ENCODE measurements at regions not wholly inside any gene's neighbourhood (a gene's known extent, or its start where the extent isn't known, plus 50 kb on each side); places are given as distances from the start of the nearest gene placed in this dataset.

- FAIRE-seq, result no peak
- no peak overlapping the region for H4K5ac ChIP-seq (ENCODE audit: insufficient read length, low read depth, low read length)
- H4K91ac ChIP-seq (replicated peaks; ENCODE audit: insufficient read length, low read length), result no peak overlapping the region
- peaks cover 0 to 11% (median 9%) of the 10 kb centered on the region in 4 experiments; a peak in 5 of 7 replicates for H3K4me1 ChIP-seq (replicated peaks in 1 of 4; ENCODE audit: control insufficient read depth in 3 of 4, insufficient read depth in 4 of 4, low read length in 3 of 4)
- DNase-seq (ENCODE audit: low read depth in 1 of 2, low spot score in 2 of 2), result no peak
- no peak overlapping the region for H2BK20ac ChIP-seq (ENCODE audit: low read length)
- H4K8ac ChIP-seq (ENCODE audit: extremely low read depth, insufficient read depth, low read length), result no peak overlapping the region
- H3K23me2 ChIP-seq (ENCODE audit: low read depth, low read length), result no peaks in the 10 kb centered on the region
- no peak overlapping the region for H2BK15ac ChIP-seq (ENCODE audit: low read length)
- no peaks in the 10 kb centered on the region for H4K20me1 ChIP-seq (replicated peaks in 1 of 2; ENCODE audit: control insufficient read depth in 1 of 2, insufficient read depth in 2 of 2, low read length in 2 of 2)
- POLR2A ChIA-PET (ENCODE audit: partially characterized antibody), result no interaction called here
- H3K4me2 ChIP-seq (ENCODE audit: insufficient read depth in 1 of 2, low read depth in 2 of 2, low read length in 2 of 2), result no peak overlapping the region
- H3K27ac ChIP-seq (ENCODE audit: low read depth, low read length), result no peak overlapping the region
- H3K4me3 ChIP-seq (ENCODE audit: extremely low read depth in 1 of 4, insufficient read depth in 2 of 4, low read depth in 3 of 4, low read length in 4 of 4), result no peak overlapping the region
- H2BK12ac ChIP-seq (ENCODE audit: low read depth, low read length), result no peak overlapping the region
- H2BK5ac ChIP-seq (ENCODE audit: low read depth, low read length), result no peak overlapping the region
- H3K9ac ChIP-seq (replicated peaks in 1 of 4; ENCODE audit: extremely low read depth in 1 of 4, low read depth in 3 of 4, low read length in 3 of 4), result no peak overlapping the region
- H3K27me3 ChIP-seq (replicated peaks in 1 of 4; ENCODE audit: control insufficient read depth in 3 of 4, extremely low read depth in 1 of 4, insufficient read depth in 3 of 4, low read length in 3 of 4), result no peaks in the 10 kb centered on the region
- no peak overlapping the region for H3K14ac ChIP-seq (ENCODE audit: insufficient read length)
- 69% methylated on average over 6 of the region's 6 CpGs; no CpG with 5 or more reads in 1 of the 2 experiments for WGBS, 2 experiments (ENCODE audit: extremely low coverage in 1 of 2, insufficient coverage in 1 of 2, insufficient read length in 1 of 2, insufficient replicate concordance in 2 of 2, low coverage in 1 of 2, low lambda C conversion rate in 2 of 2, missing lambda C conversion rate in 1 of 2)
- H3K79me2 ChIP-seq (ENCODE audit: control insufficient read depth in 1 of 2, insufficient read depth in 2 of 2, low read length in 2 of 2), result no peaks in the 10 kb centered on the region
- H3K23ac ChIP-seq (ENCODE audit: insufficient read length), result no peak overlapping the region
- no peak overlapping the region for H2BK120ac ChIP-seq (replicated peaks; ENCODE audit: low read depth, low read length)
- no peaks in the 10 kb centered on the region; the same call in 1 of the 2 replicates for H3K79me1 ChIP-seq (ENCODE audit: low read depth, low read length)
- peaks cover 0 to 4% of the 10 kb centered on the region in 2 experiments; a peak in 2 of 4 replicates for H3K9me3 ChIP-seq (ENCODE audit: insufficient read depth in 2 of 2, low read depth in 1 of 2, low read length in 1 of 2)
- CTCF ChIA-PET (ENCODE audit: partially characterized antibody), result interaction anchor here (0.9 to 1.0 kb wide), 3 partner anchors 35 to 189 kb away, joined by 3 to 4 read pairs (median 3); no protein-coding TSS in a partner anchor
- H3K18ac ChIP-seq (ENCODE audit: extremely low read depth, low read length), result no peak overlapping the region
- H2AFZ ChIP-seq (ENCODE audit: low read length), result no peak overlapping the region
- H2AK5ac ChIP-seq (ENCODE audit: low read depth, low read length), result no peak overlapping the region
- H3K4ac ChIP-seq (replicated peaks; ENCODE audit: insufficient read length, low read depth, low read length), result no peak overlapping the region
- H3K56ac ChIP-seq (replicated peaks; ENCODE audit: insufficient read length, low read depth, low read length), result no peak overlapping the region
- H3K36me3 ChIP-seq (ENCODE audit: control insufficient read depth in 2 of 4, insufficient read depth in 4 of 4, low read length in 3 of 4), result no peaks in the 10 kb centered on the region
- no peak for TF ChIP-seq SAP30 (IDR thresholded peaks at IDR 0.05; ENCODE audit: insufficient read depth, insufficient replicate concordance, low read length)
- TF ChIP-seq ASH2L (IDR thresholded peaks at IDR 0.05; ENCODE audit: low read length), result no peak
- TF ChIP-seq CTCF (IDR thresholded peaks at IDR 0.05; ENCODE audit: control extremely low read depth in 1 of 3, insufficient read depth in 1 of 3, low read depth in 1 of 3, low read length in 3 of 3), result no peak
- TF ChIP-seq CBX8 (IDR thresholded peaks at IDR 0.05; ENCODE audit: borderline replicate concordance, low read depth, low read length), result no peak
- TF ChIP-seq TEAD4 (IDR thresholded peaks at IDR 0.05; ENCODE audit: low read depth, low read length), result no peak
- TF ChIP-seq CHD1 (IDR thresholded peaks at IDR 0.05; ENCODE audit: low read depth, low read length), result no peak
- no peak for TF ChIP-seq ATF3 (IDR thresholded peaks at IDR 0.05; ENCODE audit: insufficient read depth, low read depth, low read length)
- no peak for TF ChIP-seq SIRT6 (IDR thresholded peaks at IDR 0.05; ENCODE audit: low read length)
- no peak for TF ChIP-seq EGR1 (IDR thresholded peaks at IDR 0.05; ENCODE audit: borderline replicate concordance, low read depth, low read length)
- no peak for TF ChIP-seq TCF12 (IDR thresholded peaks at IDR 0.05; ENCODE audit: low read depth, low read length)
- TF ChIP-seq KDM1A (IDR thresholded peaks at IDR 0.05; ENCODE audit: borderline replicate concordance, low read length), result no peak
- no peak for TF ChIP-seq SP4 (IDR thresholded peaks at IDR 0.05; ENCODE audit: low read length)
- no peak for TF ChIP-seq BACH1 (IDR thresholded peaks at IDR 0.05; ENCODE audit: low read length)
Observed at GRCh38 chr2:15092691-15093090, 460.2 kb downstream of the LRATD1 start.
